Motor neuron (in vitro differentiated cells): ENCODE measurements at regions not wholly inside any gene's neighbourhood (a gene's known extent, or its start where the extent isn't known, plus 50 kb on each side); places are given as distances from the start of the nearest gene placed in this dataset.
A peak's percentile ranks its signal among the peaks of the same experiment; 100 is the strongest.
"Not testable (repeated sequence)": the region's sequence is repeated elsewhere in the genome, so short reads cannot be mapped to it uniquely, and the experiment has no call there.

Experiments used
- ATAC-seq, 8 experiments: fragments of 200-7000 bp; cut with Tn5 transposase; replicated peaks in 6 of 8; 2 replicates each; pipeline ENCODE4 v1.8.0; 2021; ENCODE audit warnings: mild to moderate bottlenecking in 8 of 8, moderate library complexity in 8 of 8
- H3K27ac ChIP-seq, 2 donors: fragments of 250-450 bp; sonication (Bioruptor Pico); 2 replicates each; pipeline ENCODE4 v1.9.0; 2021; ENCODE audit warnings: antibody characterized with exemption in 2 of 2, mild to moderate bottlenecking in 2 of 2, moderate library complexity in 1 of 2
- H3K4me1 ChIP-seq, 2 donors: fragments of 250-450 bp; sonication (Bioruptor Pico); replicated peaks in 1 of 2; 2 replicates each; pipeline ENCODE4 v1.6.1; 2021; ENCODE audit warnings: antibody characterized with exemption in 2 of 2, mild to moderate bottlenecking in 2 of 2, moderate library complexity in 1 of 2
- H3K4me3 ChIP-seq, 5 donors: fragments of 250-450 bp; sonication (Bioruptor Pico); 2 replicates each; pipeline ENCODE4 v1.9.0; 2021; ENCODE audit warnings: antibody characterized with exemption in 5 of 5, mild to moderate bottlenecking in 5 of 5, moderate library complexity in 4 of 5
- WGBS, 10 experiments: fragments of 450-650 bp; shearing (Covaris generic); methylation state at CpG; one replicate each; pipeline ENCODE4 v1.0.0; 2022; 5-methylcytosine and 5-hydroxymethylcytosine counted together
- in situ Hi-C, 9 experiments: fragments of 400-800 bp; cut with MboI; loops; one replicate each; pipeline ENCODE4 v1.15.0; 2021; ENCODE audit warnings: low sequenced_read_pairs in 9 of 9, low pct_unique_long_range_greater_than_20kb in 2 of 9; ENCODE audit not compliant: unreplicated experiment in 9 of 9

- no peak overlapping the region for H3K27ac ChIP-seq
- in situ Hi-C loops = no loop called here
- peaks cover 6 to 9% of the 10 kb centered on the region in 2 donors for H3K4me1 ChIP-seq
- peak in 3 of 8 experiments; percentile 25 to 42 (median 35) for ATAC-seq
- no peak overlapping the region for H3K4me3 ChIP-seq
- WGBS, 10 experiments = 0 to 29% (median 15%) methylated on average over 1 to 2 of the region's 2 CpGs
Observed at GRCh38 chr1:194004146-194004545, 817.7 kb upstream of the B3GALT2 start.

GRCh38 chr1:194001726-194002350 lies 815.4 kb upstream of the B3GALT2 start:
- in situ Hi-C loops, H3K4me3 ChIP-seq, H3K4me1 ChIP-seq, H3K27ac ChIP-seq, ATAC-seq: not testable (repeated sequence)
- WGBS, 10 experiments = 100% methylated on average over 1 to 5 of the region's 33 CpGs; no CpG with 5 or more reads in 7 of the 10 experiments

GRCh38 chr1:193988885-193989284 lies 802.5 kb upstream of the B3GALT2 start:
- ATAC-seq = no peak
- WGBS, 10 experiments = 0 to 94% (median 47%) methylated on average over 1 to 2 of the region's 2 CpGs
- no peaks in the 10 kb centered on the region for H3K4me1 ChIP-seq
- in situ Hi-C loops = no loop called here
- H3K4me3 ChIP-seq = no peak overlapping the region
- no peak overlapping the region for H3K27ac ChIP-seq

DNA sequence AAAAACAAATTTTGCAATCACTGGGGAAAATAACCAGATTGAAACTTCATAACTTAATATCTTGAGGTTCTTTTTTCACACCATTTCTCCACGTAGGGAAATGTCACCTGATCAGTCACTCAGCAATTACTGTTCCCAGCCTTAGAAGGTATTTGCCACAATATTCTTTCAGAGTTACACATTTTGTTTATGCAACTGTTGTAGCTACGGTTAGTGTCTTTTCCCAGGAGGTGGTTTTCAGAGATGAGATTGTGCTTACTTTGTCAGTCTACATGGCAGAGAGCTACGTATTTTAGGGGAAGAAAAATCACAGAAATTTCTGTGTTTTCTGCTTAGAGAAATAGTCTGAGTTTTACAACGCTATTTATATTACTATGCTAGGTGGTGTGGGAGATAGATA lies 792.8 kb upstream of the B3GALT2 start:
- Histone ChIP-seq H3K4me1 (no peaks in the 10 kb centered on the region), H3K27ac (no peak overlapping the region), H3K4me3 (no peak overlapping the region)
- WGBS, 10 experiments = 20 to 100% (median 79%) methylated on average over 1 to 4 of the region's 4 CpGs
- ATAC-seq = no peak
- in situ Hi-C loops = no loop called here

DNA sequence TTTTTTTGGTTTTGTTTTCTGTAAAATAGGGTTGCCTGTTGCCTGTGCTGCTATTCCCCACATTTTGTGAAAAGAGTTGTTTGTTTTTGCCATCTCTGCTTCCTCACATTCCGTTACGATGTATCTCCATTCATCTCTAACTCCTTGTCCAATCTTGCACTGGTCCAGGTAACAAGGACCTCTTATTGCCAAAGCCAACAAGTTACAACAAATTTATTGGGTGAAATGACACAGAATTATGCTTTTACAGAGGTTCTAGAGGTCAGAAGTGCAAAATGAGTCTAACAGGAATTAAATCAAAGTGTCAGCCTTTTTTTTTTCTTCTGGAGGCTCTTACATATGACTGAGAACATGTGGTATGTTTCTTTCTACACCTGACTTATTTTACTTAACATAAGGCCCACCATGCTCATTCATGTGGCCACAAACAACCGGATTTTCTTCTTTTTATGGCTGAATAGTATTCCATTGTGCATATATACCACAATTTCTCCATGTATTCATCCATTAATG lies 787.9 kb upstream of the B3GALT2 start:
- H3K4me3 ChIP-seq = no peak overlapping the region
- H3K27ac ChIP-seq = no peak overlapping the region
- H3K4me1 ChIP-seq = no peaks in the 10 kb centered on the region
- no peak for ATAC-seq
- in situ Hi-C loops = no loop called here
- 0 to 94% (median 76%) methylated on average over 3 of the region's 3 CpGs for WGBS, 10 experiments

- H3K4me3 ChIP-seq = no peak overlapping the region
- no peaks in the 10 kb centered on the region for H3K4me1 ChIP-seq
- no peak overlapping the region for H3K27ac ChIP-seq
- 22 to 100% (median 90%) methylated on average over 2 to 3 of the region's 3 CpGs for WGBS, 10 experiments
- ATAC-seq = no peak
- in situ Hi-C loops = no loop called here
Observed at GRCh38 chr1:193973428-193973827, 787.0 kb upstream of the B3GALT2 start.

- in situ Hi-C loops = no loop called here
- Histone ChIP-seq H3K27ac (no peak overlapping the region), H3K4me3 (no peak overlapping the region), H3K4me1 (no peaks in the 10 kb centered on the region)
- peak in 1 of 8 experiments; percentile 53 for ATAC-seq
- 17 to 90% (median 70%) methylated on average over 1 to 3 of the region's 3 CpGs; no CpG with 5 or more reads in 1 of the 10 experiments for WGBS, 10 experiments
Observed at GRCh38 chr1:193971595-193971994, 785.2 kb upstream of the B3GALT2 start.

DNA sequence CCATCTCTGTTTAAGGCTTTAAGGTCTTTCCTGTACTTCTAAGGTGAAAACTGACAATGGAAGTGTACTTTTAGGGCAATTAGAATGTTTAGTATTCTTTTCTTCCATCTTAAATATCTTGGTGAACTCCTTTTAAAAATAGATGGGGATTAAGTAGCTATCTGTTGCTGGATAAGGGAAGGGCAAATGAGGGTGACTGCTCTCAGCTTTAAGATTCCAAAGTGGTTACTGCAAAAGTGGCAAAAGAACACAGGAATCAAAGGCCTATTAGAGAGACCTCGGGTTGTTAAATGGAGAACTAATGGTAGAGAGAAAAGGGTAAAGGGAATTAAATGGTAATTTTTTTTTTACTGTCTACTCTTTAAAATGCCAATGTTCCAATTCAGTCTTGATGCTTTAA lies 774.1 kb upstream of the B3GALT2 start:
- in situ Hi-C loops = no loop called here
- no peak overlapping the region for H3K4me3 ChIP-seq
- H3K27ac ChIP-seq = no peak overlapping the region
- H3K4me1 ChIP-seq = peaks cover 0 to 6% of the 10 kb centered on the region in 2 donors
- peak in 1 of 8 experiments; percentile 19 for ATAC-seq
- 0 to 83% (median 28%) methylated on average over 1 of the region's 1 CpG for WGBS, 10 experiments

- H3K27ac ChIP-seq = no peak overlapping the region
- no peak overlapping the region for H3K4me3 ChIP-seq
- peaks cover 0 to 6% of the 10 kb centered on the region in 2 donors for H3K4me1 ChIP-seq
- ATAC-seq = no peak
- in situ Hi-C loops = no loop called here
- WGBS, 10 experiments = 0 to 100% (median 73%) methylated on average over 1 to 2 of the region's 2 CpGs; no CpG with 5 or more reads in 1 of the 10 experiments
Observed at GRCh38 chr1:193960040-193960439, 773.6 kb upstream of the B3GALT2 start.

GRCh38 chr1:193957556-193958095 lies 771.2 kb upstream of the B3GALT2 start:
- no peak overlapping the region for H3K4me3 ChIP-seq
- ATAC-seq = no peak
- peaks cover 0 to 6% of the 10 kb centered on the region in 2 donors for H3K4me1 ChIP-seq
- no peak overlapping the region for H3K27ac ChIP-seq
- in situ Hi-C loops = no loop called here
- 8 to 96% (median 79%) methylated on average over 2 to 7 of the region's 7 CpGs for WGBS, 10 experiments

DNA sequence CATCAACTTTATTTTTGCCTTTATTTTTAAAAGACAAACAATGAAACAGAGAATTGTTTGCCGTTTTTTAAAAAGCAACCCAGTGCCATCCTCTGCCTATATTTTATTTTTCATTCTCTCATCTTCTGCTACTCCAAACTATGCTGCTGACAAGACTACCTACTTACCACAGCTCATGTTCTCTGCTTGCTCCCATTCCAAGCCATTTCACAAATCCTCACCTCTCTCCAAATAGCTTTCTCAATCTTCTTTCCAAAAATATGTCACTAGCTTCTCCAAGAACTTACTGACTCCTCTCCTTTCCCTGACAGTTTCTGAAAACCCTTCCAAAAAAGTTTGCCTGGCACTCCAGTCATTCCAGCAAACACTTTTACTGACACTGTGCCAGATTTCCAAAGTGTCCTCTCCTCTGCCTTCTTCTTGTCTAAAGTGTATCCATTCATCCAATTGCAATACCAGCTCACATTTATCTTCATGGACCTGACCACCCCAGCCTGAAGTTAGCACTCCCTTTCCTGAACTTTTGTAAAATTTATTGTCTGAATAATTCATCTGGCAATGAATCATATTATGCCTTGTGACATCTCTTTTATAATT lies 766.5 kb upstream of the B3GALT2 start:
- in situ Hi-C loops = no loop called here
- WGBS, 10 experiments = 0 to 83% (median 54%) methylated on average over 1 of the region's 1 CpG; no CpG with 5 or more reads in 2 of the 10 experiments

DNA sequence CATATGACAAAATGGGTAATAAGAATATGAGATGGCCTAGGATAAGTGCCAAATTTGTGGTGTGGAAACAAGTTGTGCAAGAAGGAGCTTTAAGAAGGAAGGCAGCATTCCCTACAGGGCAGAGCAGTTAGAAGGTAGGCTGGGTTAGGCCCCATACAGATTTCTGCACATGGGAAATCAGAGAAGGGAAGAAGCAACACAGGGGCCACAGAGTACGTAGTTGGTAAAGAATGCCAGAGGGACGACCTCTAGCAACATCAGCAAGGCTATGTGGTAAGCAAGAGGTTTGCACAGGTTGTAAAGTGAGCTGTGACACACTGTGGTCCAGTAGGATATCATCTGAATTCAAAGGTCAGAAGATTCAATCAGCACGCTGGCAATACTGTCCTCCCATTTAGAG lies 765.6 kb upstream of the B3GALT2 start:
- H3K4me1 ChIP-seq = no peaks in the 10 kb centered on the region
- 0 to 95% (median 75%) methylated on average over 1 to 3 of the region's 3 CpGs; no CpG with 5 or more reads in 1 of the 10 experiments for WGBS, 10 experiments
- H3K4me3 ChIP-seq = no peak overlapping the region
- in situ Hi-C loops = no loop called here
- ATAC-seq = peak in 1 of 8 experiments; percentile 31
- no peak overlapping the region for H3K27ac ChIP-seq

More for the DNA sequence above, 766.5 kb upstream of the B3GALT2 start:
- no peak overlapping the region for H3K4me3 ChIP-seq
- no peaks in the 10 kb centered on the region for H3K4me1 ChIP-seq
- ATAC-seq = no peak
- H3K27ac ChIP-seq = no peak overlapping the region

DNA sequence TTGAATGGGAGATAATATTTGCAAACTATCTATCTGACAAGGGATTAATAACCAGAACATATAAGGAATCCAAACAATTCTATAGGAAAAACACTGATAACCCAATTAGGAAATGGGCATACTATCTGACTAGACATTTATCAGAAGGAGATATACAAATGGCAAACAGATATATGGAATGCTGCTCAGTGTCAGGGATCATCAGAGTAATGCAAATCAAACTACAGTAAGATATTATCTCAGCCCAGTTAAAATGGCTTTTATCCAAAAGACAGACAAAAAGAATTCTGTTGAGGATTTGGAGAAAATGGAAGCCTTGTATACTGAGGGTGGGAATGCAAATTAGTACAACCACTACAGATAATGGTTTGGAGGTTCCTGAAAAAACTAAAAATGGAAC lies 758.0 kb upstream of the B3GALT2 start:
- Histone ChIP-seq H3K4me3 (no peak overlapping the region), H3K4me1 (no peaks in the 10 kb centered on the region), H3K27ac (no peak overlapping the region)
- ATAC-seq = no peak
- in situ Hi-C loops = no loop called here
